IMR-90 (cell line): ENCODE measurements at regions not wholly inside any gene's neighbourhood (a gene's known extent, or its start where the extent isn't known, plus 50 kb on each side); places are given as distances from the start of the nearest gene placed in this dataset.

Experiments used
- ATAC-seq: fragments of 200-7000 bp; cut with Tn5 transposase; 2 replicates; pipeline ENCODE4 v1.9.1; 2020; ENCODE audit warnings: low read depth, mild to moderate bottlenecking, moderate library complexity
- BruUV-seq: library from RNA; stranded (reverse); fragments of 400-500 nt; replicated peaks from 2 replicates; lab custom pipeline; 2021; lab: Mats Ljungman, UMichigan
- CTCF ChIA-PET: fragments of 300-600 bp; formaldehyde crosslinking; extraction: SDS; loops from one replicate; lab custom pipeline; 2021; ENCODE audit warnings: antibody characterized with exemption; lab: Yijun Ruan, JAX
- POLR2A ChIA-PET: fragments of 300-600 bp; sonication (Branson Sonifier 250); formaldehyde crosslinking; loops from one replicate; lab custom pipeline; 2022; ENCODE audit warnings: antibody characterized with exemption; ENCODE audit not compliant: unreplicated experiment; lab: Charles Lee
- DNase-seq: peaks from one replicate; pipeline ENCODE4 v3.0.0; 2013
- H2AFZ ChIP-seq: replicated peaks from 2 replicates; pipeline ENCODE3; 2013; ENCODE audit warnings: low read length, mild to moderate bottlenecking; ENCODE audit not compliant: poor library complexity
- H2AK5ac ChIP-seq: 2 replicates; pipeline ENCODE4 v1.6.1; 2013; ENCODE audit warnings: low read depth, low read length, inconsistent platforms
- H2AK9ac ChIP-seq: replicated peaks from 2 replicates; pipeline ENCODE3; 2013; ENCODE audit warnings: mild to moderate bottlenecking, low read depth, low read length, moderate library complexity; ENCODE audit not compliant: poor library complexity
- H2BK120ac ChIP-seq: 2 replicates; pipeline ENCODE4 v1.6.1; 2013; ENCODE audit warnings: low read depth, low read length, inconsistent platforms
- H2BK15ac ChIP-seq: 3 replicates; pipeline ENCODE4 v1.6.1; 2013; ENCODE audit warnings: low read depth, low read length, inconsistent platforms
- H2BK20ac ChIP-seq: 2 replicates; pipeline ENCODE4 v1.6.1; 2013; ENCODE audit warnings: low read depth, mild to moderate bottlenecking, inconsistent platforms, low read length, moderate library complexity
- H2BK5ac ChIP-seq: 2 replicates; pipeline ENCODE4 v1.6.1; 2013; ENCODE audit warnings: mild to moderate bottlenecking, low read depth, low read length, inconsistent platforms; ENCODE audit not compliant: poor library complexity, severe bottlenecking
- H3K14ac ChIP-seq: replicated peaks from 2 replicates; pipeline ENCODE4 v1.6.1; 2013; ENCODE audit warnings: low read depth, low read length, inconsistent platforms
- H3K18ac ChIP-seq: 2 replicates; pipeline ENCODE4 v1.6.1; 2013; ENCODE audit warnings: low read depth, low read length, control low read depth
- H3K23ac ChIP-seq: 2 replicates; pipeline ENCODE4 v1.6.1; 2013; ENCODE audit warnings: low read depth, low read length, inconsistent platforms
- H3K27ac ChIP-seq: 2 replicates; pipeline ENCODE4 v1.5.1; 2013; ENCODE audit warnings: mild to moderate bottlenecking, control low read depth, low read length; ENCODE audit not compliant: insufficient read depth
- H3K27me3 ChIP-seq: 2 replicates; pipeline ENCODE4 v1.6.1; 2013; ENCODE audit warnings: low read length; ENCODE audit not compliant: control insufficient read depth, insufficient read depth
- H3K36me3 ChIP-seq: 2 replicates; pipeline ENCODE4 v1.6.1; 2013; ENCODE audit warnings: low read length, mixed read lengths; ENCODE audit not compliant: control insufficient read depth, insufficient read depth
- H3K4ac ChIP-seq: 2 replicates; pipeline ENCODE4 v1.6.1; 2013; ENCODE audit warnings: low read depth, low read length, inconsistent platforms
- H3K4me1 ChIP-seq: 2 replicates; pipeline ENCODE4 v1.6.1; 2013; ENCODE audit warnings: low read length, mixed read lengths; ENCODE audit not compliant: control insufficient read depth, insufficient read depth
- H3K4me2 ChIP-seq: 2 replicates; pipeline ENCODE4 v1.6.1; 2013; ENCODE audit warnings: low read depth, mild to moderate bottlenecking, control low read depth, low read length, moderate library complexity
- H3K4me3 ChIP-seq: 2 replicates; pipeline ENCODE4 v1.5.1; 2013; ENCODE audit warnings: low read depth, mild to moderate bottlenecking, control low read depth, low read length, moderate library complexity; ENCODE audit not compliant: insufficient read depth
- H3K56ac ChIP-seq: 2 replicates; pipeline ENCODE4 v1.6.1; 2013; ENCODE audit warnings: low read length, inconsistent platforms; ENCODE audit not compliant: insufficient read depth; ENCODE audit errors: extremely low read depth
- H3K79me1 ChIP-seq, 2 experiments: 2 replicates each; pipeline ENCODE4 v1.6.1; 2013; ENCODE audit warnings: low read length in 2 of 2, inconsistent platforms in 1 of 2, low read depth in 1 of 2
- H3K9ac ChIP-seq: 2 replicates; pipeline ENCODE4 v1.6.1; 2013; ENCODE audit warnings: low read depth, low read length, control low read depth
- H3K9me1 ChIP-seq: 2 replicates; pipeline ENCODE4 v1.6.1; 2013; ENCODE audit warnings: low read length, inconsistent platforms; ENCODE audit not compliant: insufficient read depth
- H3K9me3 ChIP-seq: 2 replicates; pipeline ENCODE4 v1.6.1; 2013; ENCODE audit warnings: low read length; ENCODE audit not compliant: control insufficient read depth, insufficient read depth
- H4K20me1 ChIP-seq: 2 replicates; pipeline ENCODE4 v1.6.1; 2013; ENCODE audit warnings: low read length, inconsistent platforms; ENCODE audit not compliant: insufficient read depth
- H4K5ac ChIP-seq: 2 replicates; pipeline ENCODE4 v1.6.1; 2013; ENCODE audit warnings: mild to moderate bottlenecking, low read depth, low read length, control low read depth
- H4K8ac ChIP-seq, 2 experiments: 2 replicates each; pipeline ENCODE4 v1.6.1; 2013; ENCODE audit warnings: low read depth in 2 of 2, low read length in 2 of 2, control low read depth in 1 of 2, inconsistent platforms in 1 of 2
- H4K91ac ChIP-seq: 2 replicates; pipeline ENCODE4 v1.6.1; 2013; ENCODE audit warnings: low read depth, low read length, inconsistent platforms; ENCODE audit not compliant: insufficient read depth
- MAFK ChIP-seq: IDR thresholded peaks from 2 replicates; pipeline ENCODE4 v1.6.1; 2012; ENCODE audit warnings: low read depth, low read length, improper control_type of control experiment
- POLR2A ChIP-seq: IDR thresholded peaks from 2 replicates; pipeline ENCODE4 v1.6.1; 2012; ENCODE audit warnings: mild to moderate bottlenecking, low read depth, low read length
- RAD21 ChIP-seq: IDR thresholded peaks from 2 replicates; pipeline ENCODE4 v1.6.1; 2012; ENCODE audit warnings: low read length, improper control_type of control experiment
- WGBS, 2 experiments: methylation state at CpG; one replicate each; pipeline versions ENCODE4 v1.1.5 to v1.1.7; 2013; ENCODE audit warnings: missing lambda C conversion rate in 2 of 2; ENCODE audit not compliant: insufficient read length in 1 of 2; ENCODE audit errors: extremely low coverage in 2 of 2; 5-methylcytosine and 5-hydroxymethylcytosine counted together
- dilution Hi-C: fragments of 300-500 bp; cut with HindIII; formaldehyde crosslinking; loops from one replicate; pipeline ENCODE4 v1.14.3; 2018; ENCODE audit warnings: low sequenced_read_pairs; ENCODE audit not compliant: unreplicated experiment
- in situ Hi-C: fragments of 300-500 bp; cut with MboI; formaldehyde crosslinking; loops from 3 replicates; pipeline ENCODE4 v1.14.3; 2019; ENCODE audit warnings: low sequenced_read_pairs, inconsistent platforms, mixed read lengths
- intact Hi-C: fragments of 100-400 bp; cut with micrococcal nuclease; formaldehyde crosslinking; loops from 2 replicates; pipeline ENCODE4 v1.10.0; 2022

GRCh38 chr5:25362799-25363198 is 718.0 kb upstream of the CDH10 start:
- ChIA-PET POLR2A (no interaction called here), CTCF (no interaction called here)
- no peak overlapping the region for H3K4me2 ChIP-seq
- no peak for ATAC-seq
- no peaks in the 10 kb centered on the region for H3K36me3 ChIP-seq
- intact Hi-C loops = no loop called here
- BruUV-seq = no TSS peak
- H4K5ac ChIP-seq = no peak overlapping the region
- TF ChIP-seq RAD21 = no peak
- no peak for TF ChIP-seq POLR2A
- TF ChIP-seq MAFK = no peak
- no peak overlapping the region for H2AK9ac ChIP-seq
- no peaks in the 10 kb centered on the region for H3K9me1 ChIP-seq
- no peak overlapping the region for H3K23ac ChIP-seq
- in situ Hi-C loops = no loop called here
- H4K20me1 ChIP-seq = no peaks in the 10 kb centered on the region
- no peak overlapping the region for H4K91ac ChIP-seq
- no peak overlapping the region for H3K14ac ChIP-seq
- H3K18ac ChIP-seq = no peak overlapping the region
- no peak overlapping the region for H3K9ac ChIP-seq
- H3K4me3 ChIP-seq = no peak overlapping the region
- H3K9me3 ChIP-seq = peaks cover 18% of the 10 kb centered on the region
- no peak overlapping the region for H2BK120ac ChIP-seq
- H3K4me1 ChIP-seq = no peaks in the 10 kb centered on the region
- H3K27ac ChIP-seq = no peak overlapping the region
- H2BK5ac ChIP-seq = no peak overlapping the region
- DNase-seq = no peak
- H3K27me3 ChIP-seq = no peaks in the 10 kb centered on the region
- H4K8ac ChIP-seq = no peak overlapping the region
- H3K79me1 ChIP-seq = no peaks in the 10 kb centered on the region
- WGBS, 2 experiments = no CpG with 5 or more reads among the region's 5 CpGs
- dilution Hi-C loops = no loop called here
- no peak overlapping the region for H2AK5ac ChIP-seq
- H3K4ac ChIP-seq = no peak overlapping the region
- no peak overlapping the region for H3K56ac ChIP-seq
- H2BK20ac ChIP-seq = no peak overlapping the region
- H2AFZ ChIP-seq = no peak overlapping the region
- H2BK15ac ChIP-seq = no peak overlapping the region
